Heart right ventricle (tissue), 16 donors: ENCODE measurements at regions not wholly inside any gene's neighbourhood (a gene's known extent, or its start where the extent isn't known, plus 50 kb on each side); places are given as distances from the start of the nearest gene placed in this dataset.

Experiments used
- ATAC-seq, 8 donors: fragments of 200-7000 bp; cut with Tn5 transposase; one replicate each; pipeline ENCODE4 v1.9.1; 2020; ENCODE audit warnings: mild to moderate bottlenecking in 8 of 8, moderate library complexity in 8 of 8, moderate number of reproducible peaks in 1 of 8
- DNase-seq, 2 donors: peaks; one replicate each; pipeline ENCODE4 v3.0.0-alpha.2; 2020
- H3K27ac ChIP-seq, 10 donors: fragments of 200-600 bp; sonication (generic) in 2 of 10; one replicate each; pipeline versions ENCODE4 v1.5.0 to v1.8.0; 2020 to 2022; ENCODE audit warnings: mild to moderate bottlenecking in 3 of 10
- H3K27me3 ChIP-seq, 7 donors: fragments of 200-600 bp; one replicate each; pipeline ENCODE4 v1.8.0; 2021 to 2022; ENCODE audit warnings: mild to moderate bottlenecking in 2 of 7
- H3K36me3 ChIP-seq, 9 donors: fragments of 200-600 bp; sonication (generic) in 1 of 9; one replicate each; pipeline versions ENCODE4 v1.5.0 to v1.8.0; 2020 to 2022; ENCODE audit warnings: mild to moderate bottlenecking in 2 of 9
- H3K4me1 ChIP-seq, 9 donors: fragments of 200-600 bp; sonication (generic) in 1 of 9; one replicate each; pipeline versions ENCODE4 v1.5.0 to v1.8.0; 2020 to 2022; ENCODE audit warnings: mild to moderate bottlenecking in 4 of 9
- H3K4me3 ChIP-seq, 10 donors: fragments of 200-600 bp; sonication (generic) in 2 of 10; one replicate each; pipeline versions ENCODE4 v1.5.0 to v1.8.0; 2020 to 2022; ENCODE audit warnings: mild to moderate bottlenecking in 7 of 10, moderate library complexity in 2 of 10
- H3K9me3 ChIP-seq, 11 donors: fragments of 200-600 bp in 10 of 11; sonication (generic) in 2 of 11; one replicate each; pipeline versions ENCODE4 v1.5.0 to v1.8.0; 2013 to 2022; ENCODE audit warnings: mild to moderate bottlenecking in 2 of 11, control low read depth in 1 of 11, moderate library complexity in 1 of 11
- WGBS, 2 donors: extraction: QIAGEN DNeasy Blood & Tissue Kit; methylation state at CpG; one replicate each; pipeline ENCODE4 v1.1.7; 2013; ENCODE audit warnings: inconsistent platforms in 1 of 2; 5-methylcytosine and 5-hydroxymethylcytosine counted together
- intact Hi-C, 10 donors: fragments of 100-400 bp; cut with DNase I; formaldehyde crosslinking; loops; one replicate each; pipeline versions ENCODE4 v1.11.1 to v1.14.2; 2022
- TF ChIP-seq, protein P1 (sequence below), 9 donors: fragments of 200-600 bp; sonication (generic) in 2 of 9; IDR thresholded peaks; one replicate each; pipeline versions ENCODE4 v1.5.0 to v1.8.0; 2021 to 2022; ENCODE audit warnings: antibody characterized with exemption in 9 of 9, mild to moderate bottlenecking in 5 of 9, moderate library complexity in 1 of 9
- donor health status: Arrhythmogenic right ventricular cardiomyopathy.
- donor health status: ischemic (EF 13 %, LVEDD 7.1; RV severe dilation, severe dysfunction).
- donor health status: healthy with polysubstance abuse.
- donor health status: DM: no; HTN: yes; CAD: no.
- donor health status: DM: no; HTN: no; CAD: no.
- donor health status: ischemic (EF 25% LVEDD 6.9; RV normal size, moderate dysfunction).
- donor health status: ischemic (EF 25% LVEDD 5.7; RV mildly dilated, moderate dysfunction).
- donor health status: healthy.
- donor health status: DM: yes; HTN: yes; CAD: no.
- donor health status: Ischemic cardiomyopathy.
- donor health status: ischemic (EF 35%, LVEDD 5.7; RV mildly dilated, moderate dysfunction).
- donor health status: nonischemic (EF 11% LVEDD 7.7; RV severe dilation, severe dysfunction).
- donor health status: DM: yes; HTN: yes; CAD: no.
- donor health status: PGD.
- donor health status: ischemic (EF 29% LVEDD 5.4; RV normal size, mild dysfunction).
- donor health status: nonischemic (EF 23%, LVEDD 6.1; RV moderate dilation, normal function).

DNA sequence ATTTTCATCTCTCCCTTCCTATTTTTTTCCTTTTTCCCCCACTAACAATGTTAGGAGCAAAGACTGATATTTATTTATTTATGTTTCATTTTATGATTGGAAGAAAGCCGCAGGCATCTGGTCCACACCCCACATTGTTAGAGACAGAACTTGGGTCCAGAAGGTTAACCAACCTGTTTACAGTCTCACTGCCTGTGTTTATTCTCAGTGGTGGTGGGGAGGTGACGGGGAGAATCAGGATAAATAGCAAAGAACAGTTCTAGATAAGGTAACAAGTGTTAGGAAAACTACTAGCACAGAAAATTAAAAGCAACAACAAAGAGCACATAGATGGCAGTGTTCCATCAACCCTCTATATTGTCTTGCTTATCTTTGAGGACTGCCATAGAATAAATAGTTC lies 301.7 kb upstream of the DIPK2B start:
- intact Hi-C loops = no loop called here
- TF ChIP-seq, protein P1, sequence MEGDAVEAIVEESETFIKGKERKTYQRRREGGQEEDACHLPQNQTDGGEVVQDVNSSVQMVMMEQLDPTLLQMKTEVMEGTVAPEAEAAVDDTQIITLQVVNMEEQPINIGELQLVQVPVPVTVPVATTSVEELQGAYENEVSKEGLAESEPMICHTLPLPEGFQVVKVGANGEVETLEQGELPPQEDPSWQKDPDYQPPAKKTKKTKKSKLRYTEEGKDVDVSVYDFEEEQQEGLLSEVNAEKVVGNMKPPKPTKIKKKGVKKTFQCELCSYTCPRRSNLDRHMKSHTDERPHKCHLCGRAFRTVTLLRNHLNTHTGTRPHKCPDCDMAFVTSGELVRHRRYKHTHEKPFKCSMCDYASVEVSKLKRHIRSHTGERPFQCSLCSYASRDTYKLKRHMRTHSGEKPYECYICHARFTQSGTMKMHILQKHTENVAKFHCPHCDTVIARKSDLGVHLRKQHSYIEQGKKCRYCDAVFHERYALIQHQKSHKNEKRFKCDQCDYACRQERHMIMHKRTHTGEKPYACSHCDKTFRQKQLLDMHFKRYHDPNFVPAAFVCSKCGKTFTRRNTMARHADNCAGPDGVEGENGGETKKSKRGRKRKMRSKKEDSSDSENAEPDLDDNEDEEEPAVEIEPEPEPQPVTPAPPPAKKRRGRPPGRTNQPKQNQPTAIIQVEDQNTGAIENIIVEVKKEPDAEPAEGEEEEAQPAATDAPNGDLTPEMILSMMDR (IDR thresholded peaks at IDR 0.05) = no peak
- no peak for DNase-seq
- peaks cover 0 to 3% (median 0%) of the 10 kb centered on the region in 11 donors for H3K9me3 ChIP-seq
- no peak for ATAC-seq
- peaks cover 0 to 19% (median 0%) of the 10 kb centered on the region in 7 donors for H3K27me3 ChIP-seq
- no peak overlapping the region for H3K4me3 ChIP-seq
- H3K27ac ChIP-seq = no peak overlapping the region
- H3K36me3 ChIP-seq = no peaks in the 10 kb centered on the region
- 92 to 98% methylated on average over 2 of the region's 2 CpGs for WGBS, 2 donors
- peaks cover 0 to 18% (median 11%) of the 10 kb centered on the region in 9 donors for H3K4me1 ChIP-seq

GRCh38 chrX:45497290-45497689 lies 296.6 kb upstream of the DIPK2B start:
- Histone ChIP-seq H3K27ac (no peak overlapping the region), H3K36me3 (no peaks in the 10 kb centered on the region), H3K4me1 (no peaks in the 10 kb centered on the region), H3K27me3 (peaks cover 0 to 22% (median 0%) of the 10 kb centered on the region in 7 donors), H3K4me3 (no peak overlapping the region), H3K9me3 (peaks cover 0 to 34% (median 2%) of the 10 kb centered on the region in 11 donors)
- no peak for DNase-seq
- TF ChIP-seq, protein P1 (IDR thresholded peaks at IDR 0.05) = no peak
- intact Hi-C loops = no loop called here
- no peak for ATAC-seq
- 92 to 94% methylated on average over 3 of the region's 3 CpGs for WGBS, 2 donors

DNA sequence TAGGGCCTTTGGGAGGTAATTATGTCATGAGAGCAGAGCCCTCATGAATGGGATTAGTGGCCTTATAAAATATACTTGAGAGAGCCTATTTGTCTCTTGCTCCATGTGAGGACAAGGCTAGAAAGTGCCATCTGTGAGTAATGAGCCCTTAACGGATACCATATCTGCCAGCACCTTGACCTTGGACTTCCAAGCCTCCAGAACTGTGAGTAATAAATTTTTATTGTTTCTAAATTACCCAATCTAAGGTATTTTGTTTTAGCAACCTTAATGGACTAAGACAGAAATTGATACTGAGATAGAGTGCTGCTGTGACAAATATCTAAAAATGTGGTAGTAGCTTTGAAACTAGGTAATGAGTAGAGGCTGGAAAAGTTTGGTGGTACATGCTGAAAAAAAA lies 285.0 kb upstream of the DIPK2B start:
- TF ChIP-seq, protein P1 (IDR thresholded peaks at IDR 0.05) = no peak
- 81 to 84% methylated on average over 1 of the region's 1 CpG for WGBS, 2 donors
- no peaks in the 10 kb centered on the region for H3K4me1 ChIP-seq
- peaks cover 0 to 4% (median 0%) of the 10 kb centered on the region in 7 donors for H3K27me3 ChIP-seq
- H3K27ac ChIP-seq = no peak overlapping the region
- H3K4me3 ChIP-seq = no peak overlapping the region
- ATAC-seq (no peak), DNase-seq (no peak)
- H3K9me3 ChIP-seq = peaks cover 0 to 8% (median 0%) of the 10 kb centered on the region in 11 donors
- H3K36me3 ChIP-seq = no peaks in the 10 kb centered on the region
- intact Hi-C loops = loop anchor here in 1 of 10 donors (2.0 kb wide), 1 partner anchor 65 kb away; no protein-coding TSS in a partner anchor

GRCh38 chrX:45479835-45480422 lies 279.3 kb upstream of the DIPK2B start:
- WGBS, 2 donors = 78 to 84% methylated on average over 4 of the region's 4 CpGs
- H3K4me3 ChIP-seq = no peak overlapping the region
- ATAC-seq (no peak), DNase-seq (no peak)
- TF ChIP-seq, protein P1 (IDR thresholded peaks at IDR 0.05) = no peak
- no peak overlapping the region for H3K27ac ChIP-seq
- peaks cover 0 to 14% (median 0%) of the 10 kb centered on the region in 7 donors for H3K27me3 ChIP-seq
- intact Hi-C loops = no loop called here
- peaks cover 0 to 3% (median 0%) of the 10 kb centered on the region in 11 donors for H3K9me3 ChIP-seq
- no peaks in the 10 kb centered on the region for H3K36me3 ChIP-seq
- no peaks in the 10 kb centered on the region for H3K4me1 ChIP-seq
